HepG2 (cell line): ENCODE measurements at regions not wholly inside any gene's neighbourhood (a gene's known extent, or its start where the extent isn't known, plus 50 kb on each side); places are given as distances from the start of the nearest gene placed in this dataset.

ENCODE experiments used
- ATAC-seq: fragments of 200-7000 bp; cut with Tn5 transposase; 3 replicates; pipeline ENCODE4 v1.9.1; 2020; ENCODE audit warnings: mild to moderate bottlenecking, moderate library complexity
- BruUV-seq: library from RNA; stranded (reverse); fragments of 400-500 nt; replicated peaks from 2 replicates; lab custom pipeline; 2021; lab: Mats Ljungman, UMichigan
- CTCF ChIA-PET: fragments of 300-600 bp; formaldehyde crosslinking; extraction: SDS; loops from one replicate; lab custom pipeline; 2021; ENCODE audit warnings: low total read pairs, inconsistent platforms, low intra/inter-chr PET ratio; lab: Yijun Ruan, JAX
- POLR2A ChIA-PET: fragments of 350-600 bp; sonication (Branson Sonifier 250); formaldehyde crosslinking; loops from one replicate; lab custom pipeline; 2020; ENCODE audit warnings: antibody characterized with exemption, inconsistent platforms; lab: Yijun Ruan, JAX
- DNase-seq: peaks from one replicate; pipeline ENCODE4 v3.0.0-alpha.2; 2015; ENCODE audit warnings: low spot score
- FAIRE-seq: peaks from 3 replicates; lab custom pipeline; 2011; peaks lifted over from hg19 to GRCh38; lab: Jason Lieb, UNC
- H2AFZ ChIP-seq: one replicate; pipeline ENCODE4 v1.6.1; 2011; ENCODE audit warnings: low read length, inconsistent platforms
- H3K27ac ChIP-seq: fragments of 300-600 bp; 3 replicates; pipeline ENCODE4 v1.8.0; 2011; ENCODE audit warnings: mixed run types, mild to moderate bottlenecking, mixed read lengths, low read length, inconsistent platforms; ENCODE audit not compliant: insufficient read depth; ENCODE audit errors: extremely low read length
- H3K27me3 ChIP-seq, 2 experiments: fragments of 200-600 bp in 1 of 2; 2 replicates in 1 of 2; 3 replicates in 1 of 2; pipeline versions ENCODE4 v1.6.0 to v1.8.0; 2011; ENCODE audit warnings: low read length in 2 of 2, mild to moderate bottlenecking in 2 of 2, moderate library complexity in 2 of 2, inconsistent platforms in 1 of 2; ENCODE audit not compliant: insufficient read depth in 2 of 2, control insufficient read depth in 1 of 2
- H3K36me3 ChIP-seq, 2 experiments: fragments of 200-600 bp in 1 of 2; replicated peaks in 1 of 2; 2 replicates in 1 of 2; 3 replicates in 1 of 2; pipeline versions ENCODE4 v1.5.1 to v1.8.0; 2011; ENCODE audit warnings: low read length in 2 of 2, inconsistent platforms in 1 of 2; ENCODE audit not compliant: insufficient read depth in 2 of 2, control insufficient read depth in 1 of 2
- H3K4me1 ChIP-seq: 2 replicates; pipeline ENCODE4 v1.5.1; 2012; ENCODE audit warnings: low read length, inconsistent platforms; ENCODE audit not compliant: insufficient read depth
- H3K4me2 ChIP-seq: 2 replicates; pipeline ENCODE4 v1.6.0; 2011; ENCODE audit warnings: low read depth, low read length, inconsistent platforms
- H3K4me3 ChIP-seq, 3 experiments: fragments of 200-600 bp in 1 of 3; sonication (generic), shearing (Covaris generic) in 1 of 3; replicated peaks in 1 of 3; 2 replicates each; pipeline ENCODE4 v1.5.1; 2011 to 2016; ENCODE audit warnings: low read length in 3 of 3, inconsistent platforms in 2 of 3, low read depth in 2 of 3, mild to moderate bottlenecking in 2 of 3, control low read depth in 1 of 3, mixed read lengths in 1 of 3; ENCODE audit not compliant: insufficient read depth in 1 of 3
- H3K79me2 ChIP-seq: one replicate; pipeline ENCODE4 v1.6.1; 2011; ENCODE audit warnings: low read length, inconsistent platforms; ENCODE audit not compliant: insufficient read depth
- H3K9ac ChIP-seq: 2 replicates; pipeline ENCODE4 v1.6.0; 2011; ENCODE audit warnings: mild to moderate bottlenecking, low read depth, low read length, inconsistent platforms; ENCODE audit not compliant: insufficient read depth
- H3K9me3 ChIP-seq: 2 replicates; pipeline ENCODE4 v1.5.1; 2012; ENCODE audit warnings: mild to moderate bottlenecking, low read length
- H4K20me1 ChIP-seq: 2 replicates; pipeline ENCODE4 v1.6.0; 2011; ENCODE audit warnings: inconsistent platforms, mild to moderate bottlenecking, low read length, moderate library complexity; ENCODE audit not compliant: insufficient read depth
- HOXD1 ChIP-seq: sonication (generic); formaldehyde crosslinking; IDR thresholded peaks from 2 replicates; pipeline ENCODE4 v1.5.0; 2020; ENCODE audit warnings: missing genetic modification reagents
- JDP2 ChIP-seq: sonication (generic); formaldehyde crosslinking; IDR thresholded peaks from 2 replicates; pipeline ENCODE4 v1.8.1; 2022; ENCODE audit warnings: missing genetic modification reagents, borderline replicate concordance
- JUNB ChIP-seq: sonication (generic); formaldehyde crosslinking; IDR thresholded peaks from 2 replicates; pipeline ENCODE4 v1.8.0; 2022; ENCODE audit warnings: missing genetic modification reagents, mild to moderate bottlenecking, borderline replicate concordance
- NPAS2 ChIP-seq: sonication (generic); formaldehyde crosslinking; IDR thresholded peaks from 2 replicates; pipeline ENCODE4 v1.8.0; 2022; ENCODE audit warnings: mild to moderate bottlenecking, missing genetic modification reagents, borderline replicate concordance
- POLR2AphosphoS2 ChIP-seq: IDR thresholded peaks from 2 replicates; pipeline ENCODE4 v1.6.1; 2011; ENCODE audit warnings: low read depth, low read length, improper control_type of control experiment
- SIN3A ChIP-seq: IDR thresholded peaks from 2 replicates; pipeline ENCODE4 v1.6.1; 2011; ENCODE audit warnings: low read depth, mild to moderate bottlenecking, control low read depth, low read length, borderline replicate concordance
- ZEB1 ChIP-seq: IDR thresholded peaks from 2 replicates; pipeline ENCODE4 v1.6.1; 2012; ENCODE audit warnings: mild to moderate bottlenecking, low read depth, inconsistent platforms; ENCODE audit not compliant: insufficient replicate concordance
- ZNF672 ChIP-seq: sonication (generic); formaldehyde crosslinking; IDR thresholded peaks from 2 replicates; pipeline ENCODE4 v1.8.1; 2022; ENCODE audit warnings: missing genetic modification reagents
- WGBS: methylation state at CpG from one replicate; pipeline ENCODE4 v1.1.6; 2017; ENCODE audit warnings: low lambda C conversion rate; 5-methylcytosine and 5-hydroxymethylcytosine counted together
- in situ Hi-C: cut with HindIII; loops from 2 replicates; pipeline ENCODE4 v1.10.0; 2017; ENCODE audit warnings: low pct_unique_long_range_greater_than_20kb; ENCODE audit not compliant: extremely low pct_ligation_motif_present
- intact Hi-C: fragments of 100-400 bp; cut with micrococcal nuclease; formaldehyde crosslinking; loops from one replicate; pipeline ENCODE4 v1.10.0; 2022; ENCODE audit not compliant: unreplicated experiment
- TF ChIP-seq, protein P1 (sequence below): sonication (generic); formaldehyde crosslinking; IDR thresholded peaks from 2 replicates; pipeline ENCODE4 v1.4.0; 2020; ENCODE audit warnings: missing genetic modification reagents
- TF ChIP-seq, protein P2 (sequence below): IDR thresholded peaks from 2 replicates; pipeline ENCODE4 v1.6.1; 2016; ENCODE audit warnings: missing compliant biosample characterization, missing genetic modification reagents, borderline replicate concordance
- TF ChIP-seq, protein P3 (sequence below): IDR thresholded peaks from 2 replicates; pipeline ENCODE4 v1.6.1; 2016; ENCODE audit warnings: low read depth
- TF ChIP-seq, protein P4 (sequence below): sonication (generic); formaldehyde crosslinking; IDR thresholded peaks from 2 replicates; pipeline ENCODE4 v1.4.0; 2020; ENCODE audit warnings: mild to moderate bottlenecking, missing genetic modification reagents

DNA sequence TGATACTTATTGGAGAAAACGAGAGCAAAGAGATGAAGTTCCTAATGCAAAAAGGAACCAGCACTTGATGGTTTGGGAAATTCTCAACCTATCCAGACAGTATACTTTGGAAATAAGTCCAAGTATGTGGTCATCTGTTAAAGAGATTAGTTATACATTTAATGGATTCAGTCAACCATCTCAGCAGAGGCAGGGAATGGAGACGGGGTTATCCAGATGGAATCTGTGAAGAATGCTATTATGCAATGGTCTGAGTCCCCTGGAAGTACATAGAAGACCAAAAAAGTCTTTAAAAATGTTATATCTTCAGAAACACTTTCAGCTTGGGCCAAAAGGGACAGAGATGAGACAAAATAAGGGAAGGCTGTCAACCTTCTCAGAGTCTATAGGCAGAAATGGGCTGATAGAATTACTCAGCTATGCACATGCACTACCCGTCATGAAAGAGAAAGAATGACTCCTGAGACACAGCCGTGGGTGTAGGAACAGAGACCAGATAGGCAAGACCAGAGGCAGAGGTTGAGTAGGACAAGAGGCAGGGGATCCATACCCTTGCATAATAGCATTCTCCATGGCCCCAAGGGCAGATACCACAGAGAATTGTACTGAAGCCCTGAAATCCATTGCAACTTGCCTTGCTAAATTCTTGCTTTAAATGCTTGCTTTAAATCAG, 738.8 kb upstream of the POT1 start:
- intact Hi-C loops: no loop called here

DNA sequence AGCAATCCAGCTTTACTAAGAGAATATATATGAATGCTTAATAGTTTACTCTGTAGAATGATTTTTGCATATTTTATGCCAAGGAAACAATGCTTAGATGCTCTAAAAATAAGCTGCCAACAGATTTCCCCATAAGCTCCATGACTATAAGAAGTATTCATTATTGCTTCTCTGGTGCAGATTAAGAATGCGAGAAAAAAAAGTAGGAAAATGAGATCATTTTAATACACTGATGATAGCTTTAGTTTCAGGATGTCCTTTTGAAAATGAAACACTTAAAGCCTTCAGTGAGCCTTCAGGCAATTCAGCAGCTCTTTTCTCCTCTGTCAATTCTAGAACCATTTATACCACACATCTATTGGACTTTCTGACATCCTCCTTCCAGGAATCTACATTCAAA, 735.0 kb upstream of the POT1 start:
- ATAC-seq (no peak), DNase-seq (no peak), FAIRE-seq (no peak)
- no peaks in the 10 kb centered on the region for H3K36me3 ChIP-seq
- H3K4me1 ChIP-seq: no peaks in the 10 kb centered on the region
- BruUV-seq: no TSS peak
- H3K9me3 ChIP-seq: peaks cover 8% of the 10 kb centered on the region; the same call in 1 of the 2 replicates
- ChIA-PET CTCF (no interaction called here), POLR2A (no interaction called here)
- H4K20me1 ChIP-seq: no peaks in the 10 kb centered on the region
- in situ Hi-C loops: no loop called here
- H2AFZ ChIP-seq: no peak overlapping the region
- 0% methylated on average over 1 of the region's 1 CpG for WGBS
- no peak overlapping the region for H3K27ac ChIP-seq
- intact Hi-C loops: no loop called here
- no peak overlapping the region for H3K4me3 ChIP-seq
- no peak overlapping the region for H3K4me2 ChIP-seq
- H3K79me2 ChIP-seq: no peaks in the 10 kb centered on the region
- H3K27me3 ChIP-seq: no peaks in the 10 kb centered on the region; a peak in 1 of 5 replicates
- no peak overlapping the region for H3K9ac ChIP-seq
- TF ChIP-seq, protein P1, sequence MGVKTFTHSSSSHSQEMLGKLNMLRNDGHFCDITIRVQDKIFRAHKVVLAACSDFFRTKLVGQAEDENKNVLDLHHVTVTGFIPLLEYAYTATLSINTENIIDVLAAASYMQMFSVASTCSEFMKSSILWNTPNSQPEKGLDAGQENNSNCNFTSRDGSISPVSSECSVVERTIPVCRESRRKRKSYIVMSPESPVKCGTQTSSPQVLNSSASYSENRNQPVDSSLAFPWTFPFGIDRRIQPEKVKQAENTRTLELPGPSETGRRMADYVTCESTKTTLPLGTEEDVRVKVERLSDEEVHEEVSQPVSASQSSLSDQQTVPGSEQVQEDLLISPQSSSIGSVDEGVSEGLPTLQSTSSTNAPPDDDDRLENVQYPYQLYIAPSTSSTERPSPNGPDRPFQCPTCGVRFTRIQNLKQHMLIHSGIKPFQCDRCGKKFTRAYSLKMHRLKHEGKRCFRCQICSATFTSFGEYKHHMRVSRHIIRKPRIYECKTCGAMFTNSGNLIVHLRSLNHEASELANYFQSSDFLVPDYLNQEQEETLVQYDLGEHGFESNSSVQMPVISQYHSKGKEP: no peak
- no peak for TF ChIP-seq SIN3A
- no peak for TF ChIP-seq JUNB (CRISPR knock-in tag)
- TF ChIP-seq, protein P2, sequence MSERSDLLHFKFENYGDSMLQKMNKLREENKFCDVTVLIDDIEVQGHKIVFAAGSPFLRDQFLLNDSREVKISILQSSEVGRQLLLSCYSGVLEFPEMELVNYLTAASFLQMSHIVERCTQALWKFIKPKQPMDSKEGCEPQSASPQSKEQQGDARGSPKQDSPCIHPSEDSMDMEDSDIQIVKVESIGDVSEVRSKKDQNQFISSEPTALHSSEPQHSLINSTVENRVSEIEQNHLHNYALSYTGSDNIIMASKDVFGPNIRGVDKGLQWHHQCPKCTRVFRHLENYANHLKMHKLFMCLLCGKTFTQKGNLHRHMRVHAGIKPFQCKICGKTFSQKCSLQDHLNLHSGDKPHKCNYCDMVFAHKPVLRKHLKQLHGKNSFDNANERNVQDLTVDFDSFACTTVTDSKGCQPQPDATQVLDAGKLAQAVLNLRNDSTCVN (CRISPR knock-in tag): no peak
- TF ChIP-seq ZNF672: no peak
- TF ChIP-seq, protein P3, sequence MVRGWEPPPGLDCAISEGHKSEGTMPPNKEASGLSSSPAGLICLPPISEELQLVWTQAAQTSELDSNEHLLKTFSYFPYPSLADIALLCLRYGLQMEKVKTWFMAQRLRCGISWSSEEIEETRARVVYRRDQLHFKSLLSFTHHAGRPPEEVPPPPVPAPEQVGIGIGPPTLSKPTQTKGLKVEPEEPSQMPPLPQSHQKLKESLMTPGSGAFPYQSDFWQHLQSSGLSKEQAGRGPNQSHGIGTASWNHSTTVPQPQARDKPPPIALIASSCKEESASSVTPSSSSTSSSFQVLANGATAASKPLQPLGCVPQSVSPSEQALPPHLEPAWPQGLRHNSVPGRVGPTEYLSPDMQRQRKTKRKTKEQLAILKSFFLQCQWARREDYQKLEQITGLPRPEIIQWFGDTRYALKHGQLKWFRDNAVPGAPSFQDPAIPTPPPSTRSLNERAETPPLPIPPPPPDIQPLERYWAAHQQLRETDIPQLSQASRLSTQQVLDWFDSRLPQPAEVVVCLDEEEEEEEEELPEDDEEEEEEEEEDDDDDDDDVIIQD (CRISPR knock-in tag): no peak
- no peak for TF ChIP-seq ZEB1
- no peak for TF ChIP-seq HOXD1 (CRISPR knock-in tag)
- TF ChIP-seq JDP2 (CRISPR knock-in tag): no peak
- TF ChIP-seq, protein P4, sequence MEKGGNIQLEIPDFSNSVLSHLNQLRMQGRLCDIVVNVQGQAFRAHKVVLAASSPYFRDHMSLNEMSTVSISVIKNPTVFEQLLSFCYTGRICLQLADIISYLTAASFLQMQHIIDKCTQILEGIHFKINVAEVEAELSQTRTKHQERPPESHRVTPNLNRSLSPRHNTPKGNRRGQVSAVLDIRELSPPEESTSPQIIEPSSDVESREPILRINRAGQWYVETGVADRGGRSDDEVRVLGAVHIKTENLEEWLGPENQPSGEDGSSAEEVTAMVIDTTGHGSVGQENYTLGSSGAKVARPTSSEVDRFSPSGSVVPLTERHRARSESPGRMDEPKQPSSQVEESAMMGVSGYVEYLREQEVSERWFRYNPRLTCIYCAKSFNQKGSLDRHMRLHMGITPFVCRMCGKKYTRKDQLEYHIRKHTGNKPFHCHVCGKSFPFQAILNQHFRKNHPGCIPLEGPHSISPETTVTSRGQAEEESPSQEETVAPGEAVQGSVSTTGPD (CRISPR knock-in tag): no peak
- TF ChIP-seq POLR2AphosphoS2: no peak

More for the DNA sequence above, 738.8 kb upstream of the POT1 start:
- Histone ChIP-seq H3K36me3 (no peaks in the 10 kb centered on the region), H3K4me1 (no peaks in the 10 kb centered on the region), H3K9ac (no peak overlapping the region), H3K27me3 (no peaks in the 10 kb centered on the region; a peak in 1 of 5 replicates), H3K4me3 (no peak overlapping the region), H3K79me2 (no peaks in the 10 kb centered on the region), H3K9me3 (no peaks in the 10 kb centered on the region), H3K4me2 (no peak overlapping the region), H3K27ac (no peak overlapping the region), H4K20me1 (no peaks in the 10 kb centered on the region)
- CTCF ChIA-PET: no interaction called here
- POLR2A ChIA-PET: no interaction called here
- ATAC-seq: no peak
- BruUV-seq: no TSS peak
- TF ChIP-seq NPAS2 (CRISPR knock-in tag): no peak
- TF ChIP-seq, all 625 proteins: peak for 0
- DNase-seq (no peak), FAIRE-seq (no peak)
- in situ Hi-C loops: no loop called here
- WGBS: 0% methylated on average over 4 of the region's 4 CpGs
- H2AFZ ChIP-seq: no peak overlapping the region
